Fibroblast of the aortic adventitia (primary cell): ENCODE measurements at regions not wholly inside any gene's neighbourhood (a gene's known extent, or its start where the extent isn't known, plus 50 kb on each side); places are given as distances from the start of the nearest gene placed in this dataset.

ENCODE experiments used
- DNase-seq: peaks from one replicate; pipeline ENCODE4 v3.0.0-alpha.2; 2010; ENCODE audit warnings: low read depth
- H3K4me3 ChIP-seq: 2 replicates; pipeline ENCODE4 v1.5.1; 2011; ENCODE audit warnings: low read depth, mild to moderate bottlenecking, control low read depth, low read length, moderate library complexity
- CTCF ChIP-seq: IDR thresholded peaks from 2 replicates; pipeline ENCODE4 v1.5.1; 2011; ENCODE audit warnings: mild to moderate bottlenecking, low read length, control low read depth, inconsistent platforms; ENCODE audit not compliant: insufficient read depth

- DNase-seq: no peak
- no peak overlapping the region for H3K4me3 ChIP-seq
- TF ChIP-seq CTCF: no peak
These were observed 123.1 kb downstream of the VEGFA start for GRCh38 chr6:43893073-43893472.

- DNase-seq: no peak
- TF ChIP-seq CTCF: no peak
- H3K4me3 ChIP-seq: no peak overlapping the region
These were observed 121.3 kb downstream of the VEGFA start for GRCh38 chr6:43891072-43891870.

- no peak for TF ChIP-seq CTCF
- no peak overlapping the region for H3K4me3 ChIP-seq
- DNase-seq: no peak
These were observed 120.4 kb downstream of the VEGFA start for GRCh38 chr6:43890197-43891062.

- no peak for TF ChIP-seq CTCF
- no peak overlapping the region for H3K4me3 ChIP-seq
- no peak for DNase-seq
These were observed 118.1 kb downstream of the VEGFA start for GRCh38 chr6:43887906-43888683.

- TF ChIP-seq CTCF: no peak
- DNase-seq: no peak
- no peak overlapping the region for H3K4me3 ChIP-seq
These were observed 117.4 kb downstream of the VEGFA start for GRCh38 chr6:43887340-43887858.

- no peak for DNase-seq
- H3K4me3 ChIP-seq: no peak overlapping the region
- TF ChIP-seq CTCF: no peak
These were observed 116.8 kb downstream of the VEGFA start for GRCh38 chr6:43886717-43887339.
